Fibroblast of lung (primary cell): ENCODE measurements at regions not wholly inside any gene's neighbourhood (a gene's known extent, or its start where the extent isn't known, plus 50 kb on each side); places are given as distances from the start of the nearest gene placed in this dataset.

ENCODE experiments used
- EZH2 ChIP-seq: IDR thresholded peaks from 2 replicates; pipeline ENCODE4 v1.5.1; 2012; ENCODE audit warnings: low read length, control low read depth, mild to moderate bottlenecking; ENCODE audit errors: missing control alignments
- TF ChIP-seq, protein P1 (sequence below), 2 donors: IDR thresholded peaks in 1 of 2; conservative IDR thresholded peaks in 1 of 2; 1 replicate in 1 of 2; 2 replicates in 1 of 2; pipeline ENCODE4 v1.5.1; 2011 to 2012; ENCODE audit warnings: low read length in 2 of 2, control low read depth in 1 of 2, inconsistent platforms in 1 of 2, low read depth in 1 of 2, mild to moderate bottlenecking in 1 of 2

GRCh38 chr4:176568238-176568637 lies 224.5 kb downstream of the VEGFC start:
- TF ChIP-seq, protein P1, sequence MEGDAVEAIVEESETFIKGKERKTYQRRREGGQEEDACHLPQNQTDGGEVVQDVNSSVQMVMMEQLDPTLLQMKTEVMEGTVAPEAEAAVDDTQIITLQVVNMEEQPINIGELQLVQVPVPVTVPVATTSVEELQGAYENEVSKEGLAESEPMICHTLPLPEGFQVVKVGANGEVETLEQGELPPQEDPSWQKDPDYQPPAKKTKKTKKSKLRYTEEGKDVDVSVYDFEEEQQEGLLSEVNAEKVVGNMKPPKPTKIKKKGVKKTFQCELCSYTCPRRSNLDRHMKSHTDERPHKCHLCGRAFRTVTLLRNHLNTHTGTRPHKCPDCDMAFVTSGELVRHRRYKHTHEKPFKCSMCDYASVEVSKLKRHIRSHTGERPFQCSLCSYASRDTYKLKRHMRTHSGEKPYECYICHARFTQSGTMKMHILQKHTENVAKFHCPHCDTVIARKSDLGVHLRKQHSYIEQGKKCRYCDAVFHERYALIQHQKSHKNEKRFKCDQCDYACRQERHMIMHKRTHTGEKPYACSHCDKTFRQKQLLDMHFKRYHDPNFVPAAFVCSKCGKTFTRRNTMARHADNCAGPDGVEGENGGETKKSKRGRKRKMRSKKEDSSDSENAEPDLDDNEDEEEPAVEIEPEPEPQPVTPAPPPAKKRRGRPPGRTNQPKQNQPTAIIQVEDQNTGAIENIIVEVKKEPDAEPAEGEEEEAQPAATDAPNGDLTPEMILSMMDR (conservative IDR thresholded peaks at IDR 0.05 in 1 of 2, IDR thresholded peaks at IDR 0.05 in 1 of 2; ENCODE audit: low read depth in 1 of 2, low read length in 2 of 2), result no peak
- no peak for TF ChIP-seq EZH2
